NCI-H2227 (cell line): ENCODE measurements at regions not wholly inside any gene's neighbourhood (a gene's known extent, or its start where the extent isn't known, plus 50 kb on each side); places are given as distances from the start of the nearest gene placed in this dataset.
A peak's percentile ranks its signal among the peaks of the same experiment; 100 is the strongest.

Experiments
- DNase-seq: peaks from one replicate; lab custom pipeline; 2025; ENCODE audit not compliant: unreplicated experiment; lab: John Stamatoyannopoulos, UW

DNA sequence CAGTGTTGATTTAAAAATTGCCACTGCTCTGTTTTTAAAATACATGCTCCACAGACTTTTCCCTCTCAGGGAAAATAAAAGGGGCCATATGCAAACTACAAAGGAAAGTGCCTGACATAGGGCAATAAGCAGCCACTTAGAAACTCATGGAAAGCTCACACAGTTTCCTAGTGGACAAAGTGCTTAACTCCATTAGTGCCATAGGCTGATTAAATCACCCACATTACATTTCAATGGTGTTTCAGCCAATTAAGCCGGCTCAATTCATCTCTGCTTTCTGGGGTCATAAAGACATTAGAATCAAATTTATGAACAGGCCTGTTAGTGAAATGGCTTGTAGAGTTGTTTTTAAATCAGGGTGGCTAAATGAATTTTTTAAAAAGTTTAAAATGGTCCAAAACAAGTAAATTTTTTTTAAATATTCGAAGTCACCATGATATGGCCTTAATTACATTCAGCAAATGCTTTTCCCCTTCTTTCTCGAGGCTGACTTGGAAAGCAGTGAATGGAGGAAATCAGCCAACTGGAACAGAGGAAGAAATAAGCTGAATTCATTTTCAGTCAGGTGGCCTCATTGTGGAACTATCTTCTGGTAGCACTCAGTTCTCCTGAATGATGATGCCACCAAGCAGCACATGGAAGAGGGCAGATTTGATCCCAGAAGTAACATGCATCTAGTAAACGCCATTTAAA is 2305.1 kb upstream of the AGA start:
- no peak for DNase-seq

DNA sequence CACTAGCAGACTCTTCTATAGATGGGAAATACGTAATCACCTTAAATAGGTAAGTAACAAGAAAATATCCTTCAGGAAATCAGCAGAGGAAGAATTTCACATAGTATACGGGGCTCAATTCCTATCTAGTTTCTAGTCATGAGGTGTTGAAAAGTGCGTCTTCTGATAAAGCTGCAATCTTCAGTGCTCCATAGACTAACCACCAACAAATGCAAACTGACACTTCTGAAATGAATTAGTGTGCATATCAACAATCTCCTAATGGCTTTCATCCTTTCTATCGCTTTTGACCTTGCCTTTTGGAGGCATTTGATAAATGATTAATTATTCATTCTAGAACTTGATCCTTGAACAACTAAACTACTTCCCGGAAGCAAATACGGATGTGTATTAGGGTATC is 2306.6 kb upstream of the AGA start:
- no peak for DNase-seq

DNA sequence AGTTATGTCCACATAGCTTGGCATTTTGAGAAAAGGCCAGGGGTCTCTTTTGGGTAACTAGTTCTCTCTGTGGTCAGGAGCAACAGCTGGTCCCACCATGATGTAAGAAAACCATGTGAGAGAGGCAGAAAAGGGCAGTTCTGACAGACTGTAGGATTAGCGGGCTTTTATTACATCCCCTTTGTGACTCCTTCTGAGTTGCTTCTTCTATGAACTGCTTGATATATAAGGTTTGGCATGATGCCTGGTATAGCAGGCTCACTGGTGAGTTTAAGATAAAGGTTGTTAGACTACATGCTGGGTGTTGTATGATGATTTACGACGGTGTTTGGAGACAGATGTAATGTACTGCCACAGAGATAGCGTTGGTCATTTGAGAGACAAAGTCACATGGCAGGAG is 2308.1 kb upstream of the AGA start:
- peak; percentile 41 for DNase-seq

DNA sequence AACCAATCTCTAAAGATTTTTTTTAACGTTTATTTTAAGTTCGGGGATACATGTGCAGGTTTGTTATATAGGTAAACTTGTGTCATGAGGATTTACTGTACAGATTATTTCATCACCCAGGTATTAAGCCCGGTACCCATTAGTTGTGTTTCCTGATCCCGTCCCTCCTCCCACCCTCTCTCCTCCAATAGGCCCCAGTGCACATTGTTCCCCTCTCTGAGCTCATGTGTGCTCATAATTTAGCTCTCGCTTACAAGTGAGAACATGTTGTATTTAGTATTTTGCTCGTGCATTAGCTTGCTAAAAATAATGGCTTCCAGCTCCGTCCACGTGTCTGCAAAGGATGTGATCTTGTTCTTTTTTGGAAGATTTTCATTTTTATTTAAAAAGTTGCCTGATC is 2309.4 kb upstream of the AGA start:
- no peak for DNase-seq

DNA sequence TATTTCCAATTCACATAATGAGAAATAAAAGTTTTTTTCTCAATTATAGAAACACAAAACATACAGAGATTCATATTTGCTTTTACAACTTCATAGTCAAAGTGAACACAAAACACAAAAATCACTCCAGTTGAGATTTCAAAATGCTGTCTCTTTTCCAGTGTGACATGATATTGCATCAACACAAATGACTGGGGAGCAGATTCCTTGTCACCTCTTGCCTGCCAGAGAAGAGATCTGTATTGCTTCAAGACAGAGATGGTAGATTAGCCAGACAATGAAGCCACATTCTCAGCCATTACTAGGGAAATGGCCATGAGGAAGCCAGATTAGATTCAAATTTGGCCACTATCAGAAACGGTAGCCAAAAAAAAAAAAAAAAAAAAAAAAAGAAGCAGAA is 2313.1 kb upstream of the AGA start:
- no peak for DNase-seq

DNA sequence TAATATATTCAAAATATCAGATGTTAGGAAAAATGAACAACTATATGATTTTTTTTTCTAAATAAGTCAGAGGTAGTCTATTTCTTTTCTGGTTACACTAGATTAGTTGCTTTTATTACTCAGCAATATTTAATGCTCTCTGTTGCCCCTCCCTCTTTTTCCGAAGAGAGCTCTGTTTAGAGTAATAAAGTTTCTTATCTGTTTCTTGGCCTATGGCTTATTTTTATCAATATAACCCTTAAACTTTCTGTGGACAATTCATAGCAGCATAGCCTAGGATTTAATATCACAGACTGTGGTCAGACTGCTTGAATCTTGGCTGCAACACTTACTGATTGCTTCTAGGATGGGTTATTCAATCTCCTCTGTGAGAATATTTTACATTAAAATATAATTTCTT is 2315.4 kb upstream of the AGA start:
- DNase-seq, result no peak

DNA sequence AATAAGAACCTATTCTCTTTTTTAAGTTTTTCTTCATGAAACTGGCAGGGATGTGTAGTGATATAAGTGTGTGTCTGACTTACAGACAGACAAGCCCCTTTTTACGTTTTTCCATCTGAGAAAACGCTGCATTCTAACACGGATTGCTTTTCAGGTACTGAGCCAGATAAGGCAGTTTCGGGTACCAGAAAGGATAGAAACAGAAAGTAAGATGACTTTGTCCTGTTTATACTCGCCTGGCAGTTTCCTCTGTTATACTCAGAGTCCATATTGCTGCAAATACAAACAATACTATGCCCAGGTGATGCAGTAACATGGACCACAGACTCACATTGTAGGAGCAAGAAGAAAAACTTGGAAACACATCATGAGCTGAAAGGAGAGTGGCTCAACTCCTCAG is 2320.6 kb upstream of the AGA start:
- no peak for DNase-seq

DNA sequence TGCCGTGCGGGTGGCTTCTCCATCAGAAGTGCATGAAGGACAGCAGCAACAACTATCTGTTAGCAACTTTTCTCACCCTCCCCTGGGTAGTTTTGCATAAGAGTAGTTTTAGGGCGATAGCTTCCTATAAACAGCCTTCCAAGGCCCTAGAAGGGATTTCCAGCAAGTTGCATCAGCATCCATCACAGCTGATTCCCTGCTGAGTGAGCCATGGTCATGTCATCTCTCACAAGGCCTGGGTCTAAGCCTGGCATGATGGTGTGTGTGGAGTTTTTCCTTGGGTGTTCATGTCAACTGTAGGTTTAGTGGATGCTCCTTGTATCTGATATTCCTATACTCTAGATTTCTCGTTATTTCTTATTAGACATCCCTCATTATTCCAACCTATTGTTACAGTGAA is 2324.7 kb upstream of the AGA start:
- no peak for DNase-seq

DNA sequence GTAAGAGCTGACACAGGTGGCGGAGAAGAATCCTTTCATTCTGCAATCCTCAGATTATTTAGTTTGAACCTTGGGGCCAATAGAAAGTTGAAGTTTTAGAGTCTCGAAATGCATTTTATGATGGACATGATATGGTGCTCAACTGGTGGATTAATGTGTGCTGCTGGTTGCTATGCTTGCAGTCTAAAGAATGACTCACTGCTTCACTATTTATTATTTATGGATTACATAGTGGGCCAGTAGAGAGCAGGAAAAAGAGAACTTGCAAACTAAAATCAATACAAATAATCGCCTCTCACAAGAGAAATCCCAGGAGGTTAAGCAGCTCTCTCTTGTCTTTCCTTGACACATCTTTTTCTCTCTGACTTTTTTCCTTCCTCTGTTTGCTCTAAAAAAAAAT is 2326.8 kb upstream of the AGA start:
- DNase-seq, result no peak

DNA sequence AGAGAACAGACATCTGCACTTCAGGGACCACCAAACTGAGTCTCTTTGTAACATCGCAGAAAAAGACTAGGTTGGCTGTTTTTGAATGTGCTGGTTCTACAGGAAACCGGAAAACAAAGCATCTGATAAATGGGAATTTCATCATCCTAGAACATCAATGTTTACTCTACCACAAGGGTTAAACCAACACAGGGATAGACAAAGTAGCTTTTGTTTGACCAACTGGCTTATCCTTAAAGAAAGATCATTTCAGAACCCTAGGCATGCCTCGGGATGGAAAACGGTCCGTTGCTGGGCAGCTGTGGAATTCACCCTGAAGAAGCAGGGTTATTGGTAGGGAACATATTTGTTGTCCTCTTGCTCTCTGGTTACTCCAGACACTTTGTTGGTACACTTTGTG is 2355.5 kb upstream of the AGA start:
- no peak for DNase-seq

DNA sequence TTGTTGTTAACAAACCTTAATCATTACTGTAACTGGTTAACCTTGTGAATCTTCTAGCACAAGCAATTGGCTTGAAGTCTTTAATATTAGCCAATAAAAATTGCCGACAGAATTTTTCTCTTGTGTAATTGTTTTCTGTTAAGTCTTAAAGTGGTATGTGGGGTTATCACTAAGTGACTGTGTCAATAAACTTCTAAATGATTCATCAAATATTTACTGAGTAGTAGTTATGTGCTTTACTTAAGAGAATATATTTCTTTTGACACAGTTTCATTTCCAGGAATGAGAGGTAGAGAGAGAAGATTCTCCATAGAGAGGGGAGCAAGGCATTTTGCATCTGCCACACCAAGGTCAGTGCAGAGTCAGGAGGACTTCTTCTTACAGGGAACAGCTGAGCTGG is 2361.6 kb upstream of the AGA start:
- no peak for DNase-seq

DNA sequence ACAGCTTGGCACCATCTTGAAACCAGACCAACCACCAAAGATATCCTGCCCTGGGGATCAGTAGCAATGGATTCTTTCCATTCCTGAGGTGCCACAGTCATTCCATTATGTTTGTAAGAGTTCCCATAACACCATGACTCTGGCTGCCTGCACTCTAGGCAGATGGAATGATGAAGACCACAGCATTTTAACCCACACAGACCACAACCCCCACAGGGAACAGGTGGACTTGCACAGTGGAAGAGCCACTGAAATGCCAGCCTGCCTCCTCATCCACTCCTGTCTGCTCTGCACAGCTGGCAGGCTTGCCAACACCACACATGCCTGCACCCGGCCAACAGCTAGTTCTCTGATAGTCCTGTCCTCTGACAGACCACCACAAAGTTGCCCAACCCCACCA is 2362.2 kb upstream of the AGA start:
- no peak for DNase-seq

DNA sequence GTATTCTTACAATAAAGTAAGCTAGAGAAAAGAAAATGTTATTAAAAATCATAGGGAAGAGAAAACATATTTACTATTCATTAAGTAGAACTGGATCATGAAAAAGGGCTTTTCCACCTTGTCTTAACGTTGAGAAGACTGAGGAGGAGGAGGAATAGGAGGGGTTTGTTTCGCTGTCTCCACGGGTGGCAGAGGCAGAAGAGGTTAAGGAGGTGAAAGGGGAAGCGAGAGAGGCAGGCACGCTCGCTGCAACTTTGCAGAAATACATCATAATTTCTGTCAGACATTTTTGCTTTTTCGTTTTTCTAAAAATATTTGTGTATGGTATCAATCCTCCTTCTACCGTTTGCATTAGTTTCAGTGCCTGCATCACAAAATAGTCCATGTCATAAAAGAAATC is 2375.1 kb upstream of the AGA start:
- no peak for DNase-seq

DNA sequence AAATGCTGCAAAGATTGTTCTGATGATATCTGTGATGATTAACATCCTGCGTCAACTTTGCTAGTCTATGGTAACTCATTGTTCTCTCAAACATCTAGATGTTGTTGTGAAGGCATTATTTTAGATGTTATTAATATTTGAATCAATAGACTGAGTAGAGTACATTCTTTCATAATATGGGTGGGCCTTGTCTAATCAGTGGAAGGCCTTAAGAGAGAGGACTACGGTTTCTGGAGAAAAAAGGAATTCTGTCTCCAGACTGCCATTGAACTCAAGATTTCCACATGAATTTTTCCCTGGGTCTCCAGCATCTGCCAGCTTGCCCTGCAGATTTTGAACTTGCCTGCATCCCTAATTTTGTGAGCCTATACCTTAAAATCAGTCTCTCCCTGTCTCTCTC is 2381.1 kb upstream of the AGA start:
- DNase-seq, result no peak

DNA sequence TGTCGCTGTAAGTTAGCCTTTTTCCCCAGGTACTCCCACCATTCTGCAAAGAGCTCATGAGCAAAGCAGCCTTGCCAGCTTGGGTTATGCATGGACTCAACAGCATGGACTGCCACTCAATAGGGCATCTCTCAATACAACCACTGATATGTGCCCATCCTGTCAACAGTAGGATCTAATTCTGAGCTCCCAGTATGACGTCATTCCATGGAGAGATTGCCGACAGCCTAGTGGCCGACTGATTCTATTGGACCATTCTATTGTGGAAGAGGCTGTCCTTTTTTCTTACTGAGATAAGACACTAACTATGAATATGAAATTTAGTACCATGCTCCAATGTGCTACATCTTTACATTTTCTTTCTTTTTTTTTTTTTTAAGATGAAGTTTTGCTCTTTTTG is 2389.0 kb upstream of the AGA start:
- no peak for DNase-seq

DNA sequence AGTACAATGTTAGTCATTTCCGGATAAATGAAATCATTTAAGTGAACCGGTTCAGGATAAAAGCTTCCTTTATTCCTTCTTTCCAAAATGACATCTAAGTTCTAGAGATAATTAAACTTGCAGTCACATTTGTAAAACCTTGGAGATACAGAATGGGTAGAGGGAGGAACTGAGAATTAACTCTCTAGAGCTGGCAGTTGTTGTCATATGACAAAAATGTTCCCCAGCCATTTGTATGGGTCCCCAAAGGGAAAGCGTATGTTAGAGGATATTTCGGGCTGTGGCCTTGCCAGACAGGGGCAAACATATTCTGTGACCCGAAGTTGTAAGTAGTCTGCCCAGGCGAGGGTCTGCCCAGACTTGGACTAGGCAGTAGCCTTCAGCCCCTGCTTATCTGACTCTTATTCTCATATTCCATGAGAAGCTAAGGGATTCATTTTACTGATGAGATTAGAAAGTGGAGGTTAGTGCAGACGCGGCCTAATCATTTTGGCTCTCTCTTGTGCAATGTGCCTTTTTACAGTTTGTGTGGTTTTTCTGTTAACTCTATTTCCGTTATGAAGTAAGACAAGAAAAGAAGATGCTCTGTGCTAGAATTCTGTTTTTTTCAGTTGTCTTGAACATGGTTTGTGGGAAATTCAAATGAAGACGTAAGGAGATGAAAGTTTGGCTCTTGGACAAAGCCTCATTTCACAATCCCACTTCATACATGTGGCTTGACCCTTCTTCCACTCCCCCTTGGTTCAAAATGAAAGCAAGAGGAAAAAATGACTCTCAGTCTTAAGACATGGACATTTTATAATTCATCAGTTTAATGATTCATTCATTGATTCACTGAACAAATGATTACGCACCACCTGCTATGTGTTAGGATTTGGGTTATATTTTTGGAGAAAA is 2394.2 kb upstream of the AGA start:
- DNase-seq, result no peak

DNA sequence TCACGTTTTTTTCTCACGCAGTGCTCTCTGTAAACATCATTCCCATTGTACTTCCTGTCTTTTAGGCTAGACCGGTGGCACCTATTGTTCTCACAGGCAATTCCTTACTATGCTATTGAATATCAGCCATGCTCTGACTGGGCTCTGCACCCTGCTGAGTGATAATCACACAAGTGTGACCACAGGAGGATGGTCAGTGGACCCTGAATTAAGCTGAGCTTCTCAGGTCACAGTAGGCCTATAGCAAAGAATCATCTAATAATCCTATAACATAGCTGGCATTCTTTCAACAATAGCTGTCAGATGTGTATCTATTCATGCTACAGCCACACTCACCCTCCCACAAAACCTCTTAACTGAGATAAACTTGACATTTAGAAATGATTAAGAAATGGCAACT is 2399.8 kb upstream of the TENM3 start:
- no peak for DNase-seq

DNA sequence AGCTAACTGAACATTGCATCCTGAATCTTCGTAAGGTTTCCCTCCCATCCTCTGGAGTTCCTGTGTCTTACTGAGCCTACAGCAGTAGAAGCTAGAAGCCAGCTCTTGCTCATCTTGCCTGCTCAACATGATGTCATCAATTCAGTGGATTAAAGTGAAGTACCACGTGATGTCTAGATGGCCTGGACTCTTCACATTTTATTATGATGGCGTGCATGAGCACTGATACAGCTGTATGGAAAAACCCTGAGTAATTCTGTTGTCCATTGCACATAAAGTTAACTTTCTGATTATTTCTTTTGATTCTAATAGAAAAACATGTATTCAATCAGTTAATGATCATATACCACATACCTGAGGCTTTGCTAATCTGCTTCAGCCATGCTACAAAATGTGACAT is 2387.7 kb upstream of the TENM3 start:
- no peak for DNase-seq

DNA sequence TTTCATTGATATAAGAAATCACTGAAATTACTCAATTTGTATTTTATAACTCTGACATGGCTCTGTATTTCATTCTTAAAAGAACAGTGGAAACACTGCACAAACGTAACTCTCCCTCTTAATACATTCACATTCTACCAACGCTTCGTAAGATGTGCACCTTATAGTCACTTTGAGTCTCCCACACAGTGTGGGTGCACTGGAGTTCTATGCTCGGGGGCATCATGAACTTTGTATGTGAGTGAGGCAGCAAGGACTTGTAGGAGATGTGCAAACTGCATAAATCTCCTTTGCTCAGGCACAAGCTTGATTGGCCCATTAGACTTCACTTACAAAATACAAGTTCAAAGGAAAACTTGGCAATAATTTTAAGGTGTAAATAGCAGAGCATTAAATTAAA is 2385.0 kb upstream of the TENM3 start:
- no peak for DNase-seq

DNA sequence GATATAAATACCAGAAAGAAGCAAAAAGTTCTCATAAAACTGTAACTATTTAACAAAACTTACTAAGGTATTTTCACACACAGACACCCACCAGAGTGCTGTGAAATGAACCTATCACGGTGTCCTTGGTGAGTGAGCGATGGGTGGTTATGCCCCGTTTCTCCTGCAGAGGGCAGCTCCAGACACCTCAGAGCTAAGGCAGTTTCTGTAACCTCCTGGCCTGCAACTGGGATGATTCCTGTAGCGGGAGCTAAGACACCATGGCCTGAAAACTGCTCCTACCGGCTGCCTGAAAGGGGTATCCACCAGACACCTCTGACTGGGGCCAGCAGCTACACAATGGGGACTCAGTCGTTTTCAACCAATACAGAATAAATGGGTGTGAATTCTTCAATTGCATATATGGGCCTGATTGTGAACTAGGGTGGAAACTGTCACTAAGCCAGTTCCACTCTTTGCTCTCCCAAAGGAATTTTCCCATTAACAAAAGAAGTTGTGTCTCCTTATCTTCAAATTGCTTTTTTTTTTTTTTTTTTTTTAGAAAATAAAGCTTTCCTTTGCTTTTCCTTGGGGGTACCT is 2375.8 kb upstream of the TENM3 start:
- DNase-seq, result no peak

DNA sequence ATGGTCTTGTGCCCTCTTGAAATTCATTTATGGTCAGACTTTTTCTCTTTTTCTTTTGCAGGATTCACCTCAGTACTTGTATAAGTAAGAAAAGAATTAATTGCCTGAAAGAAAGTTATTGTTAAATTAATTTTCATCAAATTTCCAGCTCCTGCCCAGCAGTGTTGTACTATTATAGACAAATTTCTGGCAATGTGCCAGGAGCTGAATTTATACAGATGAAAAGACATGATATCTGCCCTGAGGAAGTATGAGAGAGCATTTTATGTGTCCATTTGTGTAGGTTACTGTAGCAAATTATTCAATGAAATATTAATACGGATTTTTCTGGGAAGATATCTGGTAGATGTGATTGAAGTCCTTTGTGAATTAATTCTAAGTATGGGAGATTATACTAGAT is 2371.5 kb upstream of the TENM3 start:
- no peak for DNase-seq

DNA sequence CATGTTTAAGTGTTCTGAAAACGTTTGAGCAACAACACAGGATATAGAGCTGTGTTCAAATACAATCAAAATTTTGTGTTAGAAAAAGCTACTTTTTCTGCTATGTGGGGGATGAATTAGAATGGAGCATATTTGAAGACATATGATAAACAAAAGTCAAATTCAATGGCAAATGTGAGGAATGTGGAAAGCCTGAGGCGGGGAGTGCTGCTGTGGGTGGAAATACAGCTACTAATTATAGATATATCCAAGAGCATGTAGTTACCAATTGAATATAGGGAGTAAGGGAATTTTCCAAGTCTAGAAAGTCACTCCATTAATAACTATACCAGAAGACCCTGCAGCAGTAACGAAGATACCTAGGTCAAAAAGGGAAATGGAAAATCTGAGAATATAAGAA is 2370.4 kb upstream of the TENM3 start:
- DNase-seq, result no peak
